ENCODE measurements at regions not wholly inside any gene's neighbourhood (a gene's known extent, or its start where the extent isn't known, plus 50 kb on each side); places are given as distances from the start of the nearest gene placed in this dataset.

GRCh38 chr2:45072064-45072861 is 63.0 kb upstream of the SIX2 start:
- Histone ChIP-seq H3K27ac (ENCODE audit: insufficient read depth in 1 of 2, low read depth in 1 of 2, low read length in 2 of 2, poor library complexity in 1 of 2, severe bottlenecking in 2 of 2) (no peak overlapping the region), H3K36me3 (ENCODE audit: control insufficient read depth in 4 of 4, insufficient read depth in 4 of 4, low read length in 3 of 4) (no peaks in the 10 kb centered on the region), H3K4me1 (ENCODE audit: control extremely low read depth in 1 of 4, control insufficient read depth in 4 of 4, insufficient read depth in 4 of 4, low read length in 3 of 4) (no peaks in the 10 kb centered on the region), H3K9me3 (ENCODE audit: control extremely low read depth in 1 of 5, control insufficient read depth in 4 of 5, insufficient read depth in 2 of 5, low read depth in 1 of 5, low read length in 4 of 5) (no peaks in the 10 kb centered on the region), H3K4me3 (ENCODE audit: control insufficient read depth in 1 of 7, extremely low read depth in 1 of 7, insufficient read depth in 4 of 7, low read depth in 2 of 7, low read length in 6 of 7) (no peak overlapping the region), H3K27me3 (replicated peaks in 2 of 5; ENCODE audit: control insufficient read depth in 4 of 5, insufficient read depth in 5 of 5, low read length in 4 of 5) (no peaks in the 10 kb centered on the region)
- CTCF ChIA-PET: no interaction called here
- 98% methylated on average over 8 of the region's 9 CpGs for WGBS (ENCODE audit: insufficient coverage)
- no peak for DNase-seq
- POLR2A ChIA-PET: no interaction called here

DNA sequence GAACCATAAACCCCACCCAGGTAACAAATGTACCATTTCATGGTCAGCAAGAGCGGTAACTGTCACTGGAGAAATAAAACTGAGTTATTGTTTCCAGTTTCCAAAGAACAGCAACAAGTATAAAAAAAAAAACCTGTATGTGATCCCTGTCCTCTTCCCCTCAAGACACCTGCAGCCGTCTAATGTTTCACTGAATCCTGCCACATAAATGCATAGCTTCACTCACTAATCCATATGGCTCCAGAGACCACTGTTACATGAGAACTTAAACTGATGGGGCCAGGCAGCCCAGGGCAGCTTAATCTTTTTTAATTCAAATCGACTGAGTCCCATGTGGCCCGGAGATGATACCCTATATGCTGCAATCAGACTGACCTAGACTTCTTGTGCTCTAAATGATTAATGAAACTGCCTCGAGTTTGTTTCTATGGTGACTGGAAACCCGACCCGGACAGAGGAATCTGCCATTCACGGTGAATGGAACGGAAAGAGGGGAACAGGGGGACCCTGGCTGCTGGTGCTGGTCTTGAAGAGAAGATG is 60.9 kb upstream of the SIX2 start:
- Histone ChIP-seq H3K4me1 (ENCODE audit: control extremely low read depth in 1 of 4, control insufficient read depth in 4 of 4, insufficient read depth in 4 of 4, low read length in 3 of 4) (no peaks in the 10 kb centered on the region), H3K9me3 (ENCODE audit: control extremely low read depth in 1 of 5, control insufficient read depth in 4 of 5, insufficient read depth in 2 of 5, low read depth in 1 of 5, low read length in 4 of 5) (no peaks in the 10 kb centered on the region), H3K36me3 (ENCODE audit: control insufficient read depth in 4 of 4, insufficient read depth in 4 of 4, low read length in 3 of 4) (no peaks in the 10 kb centered on the region), H3K27ac (ENCODE audit: insufficient read depth in 1 of 2, low read depth in 1 of 2, low read length in 2 of 2, poor library complexity in 1 of 2, severe bottlenecking in 2 of 2) (no peak overlapping the region), H3K27me3 (replicated peaks in 2 of 5; ENCODE audit: control insufficient read depth in 4 of 5, insufficient read depth in 5 of 5, low read length in 4 of 5) (peaks cover 0 to 5% (median 0%) of the 10 kb centered on the region in 5 experiments), H3K4me3 (ENCODE audit: control insufficient read depth in 1 of 7, extremely low read depth in 1 of 7, insufficient read depth in 4 of 7, low read depth in 2 of 7, low read length in 6 of 7) (no peak overlapping the region)
- CTCF ChIA-PET: no interaction called here
- DNase-seq: no peak
- POLR2A ChIA-PET: interaction anchor here (0.6 kb wide), 1 partner anchor 476 kb away, joined by 3 read pairs; no protein-coding TSS in a partner anchor
- 78% methylated on average over 6 of the region's 9 CpGs for WGBS (ENCODE audit: insufficient coverage)

GRCh38 chr2:45069684-45070083 is 60.4 kb upstream of the SIX2 start:
- H3K9me3 ChIP-seq (ENCODE audit: control extremely low read depth in 1 of 5, control insufficient read depth in 4 of 5, insufficient read depth in 2 of 5, low read depth in 1 of 5, low read length in 4 of 5): no peaks in the 10 kb centered on the region
- H3K27me3 ChIP-seq (replicated peaks in 2 of 5; ENCODE audit: control insufficient read depth in 4 of 5, insufficient read depth in 5 of 5, low read length in 4 of 5): peaks cover 0 to 5% (median 0%) of the 10 kb centered on the region in 5 experiments
- DNase-seq: no peak
- ChIA-PET CTCF (no interaction called here), POLR2A (no interaction called here)
- H3K36me3 ChIP-seq (ENCODE audit: control insufficient read depth in 4 of 4, insufficient read depth in 4 of 4, low read length in 3 of 4): no peaks in the 10 kb centered on the region
- H3K4me1 ChIP-seq (ENCODE audit: control extremely low read depth in 1 of 4, control insufficient read depth in 4 of 4, insufficient read depth in 4 of 4, low read length in 3 of 4): no peaks in the 10 kb centered on the region
- H3K27ac ChIP-seq (ENCODE audit: insufficient read depth in 1 of 2, low read depth in 1 of 2, low read length in 2 of 2, poor library complexity in 1 of 2, severe bottlenecking in 2 of 2): no peak overlapping the region
- 93% methylated on average over 4 of the region's 5 CpGs for WGBS (ENCODE audit: insufficient coverage)
- H3K4me3 ChIP-seq (ENCODE audit: control insufficient read depth in 1 of 7, extremely low read depth in 1 of 7, insufficient read depth in 4 of 7, low read depth in 2 of 7, low read length in 6 of 7): no peak overlapping the region

DNA sequence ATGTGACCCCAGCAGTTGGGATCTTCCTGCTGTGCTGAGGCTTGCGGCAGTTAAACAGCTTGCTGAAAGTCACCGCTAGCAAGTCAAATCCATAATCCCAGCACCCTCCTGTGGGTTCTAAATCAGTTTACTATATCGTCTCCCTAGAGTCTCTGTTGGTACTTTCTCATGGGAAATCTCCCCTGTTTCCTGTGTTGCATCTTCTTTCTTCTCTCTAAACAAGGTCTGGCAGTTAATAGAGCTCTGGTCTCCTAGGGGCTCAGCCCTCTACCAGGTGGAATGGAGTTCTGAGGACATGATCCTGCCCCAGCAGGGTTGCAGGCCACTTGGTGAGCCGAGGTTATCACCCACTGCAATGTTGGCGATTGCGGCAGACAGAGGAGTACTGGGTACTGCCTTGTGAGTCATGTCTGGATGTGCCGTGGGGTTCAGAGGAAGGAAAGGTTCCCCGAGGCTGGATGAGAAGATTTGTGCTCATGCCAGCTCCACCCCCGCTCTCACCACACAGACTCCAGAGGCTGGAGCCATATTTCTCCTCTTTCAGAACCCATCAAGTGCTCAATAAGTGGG is 59.4 kb upstream of the SIX2 start:
- Histone ChIP-seq H3K27me3 (replicated peaks in 2 of 5; ENCODE audit: control insufficient read depth in 4 of 5, insufficient read depth in 5 of 5, low read length in 4 of 5) (peaks cover 0 to 5% (median 0%) of the 10 kb centered on the region in 5 experiments), H3K4me1 (ENCODE audit: control extremely low read depth in 1 of 4, control insufficient read depth in 4 of 4, insufficient read depth in 4 of 4, low read length in 3 of 4) (no peaks in the 10 kb centered on the region), H3K27ac (ENCODE audit: insufficient read depth in 1 of 2, low read depth in 1 of 2, low read length in 2 of 2, poor library complexity in 1 of 2, severe bottlenecking in 2 of 2) (no peak overlapping the region), H3K36me3 (ENCODE audit: control insufficient read depth in 4 of 4, insufficient read depth in 4 of 4, low read length in 3 of 4) (no peaks in the 10 kb centered on the region), H3K4me3 (ENCODE audit: control insufficient read depth in 1 of 7, extremely low read depth in 1 of 7, insufficient read depth in 4 of 7, low read depth in 2 of 7, low read length in 6 of 7) (no peak overlapping the region), H3K9me3 (ENCODE audit: control extremely low read depth in 1 of 5, control insufficient read depth in 4 of 5, insufficient read depth in 2 of 5, low read depth in 1 of 5, low read length in 4 of 5) (no peaks in the 10 kb centered on the region)
- 91% methylated on average over 7 of the region's 9 CpGs for WGBS (ENCODE audit: insufficient coverage)
- ChIA-PET POLR2A (no interaction called here), CTCF (no interaction called here)
- no peak for DNase-seq

GRCh38 chr2:45067859-45068570 is 58.8 kb upstream of the SIX2 start:
- Histone ChIP-seq H3K4me3 (ENCODE audit: control insufficient read depth in 1 of 7, extremely low read depth in 1 of 7, insufficient read depth in 4 of 7, low read depth in 2 of 7, low read length in 6 of 7) (no peak overlapping the region), H3K36me3 (ENCODE audit: control insufficient read depth in 4 of 4, insufficient read depth in 4 of 4, low read length in 3 of 4) (no peaks in the 10 kb centered on the region), H3K27me3 (replicated peaks in 2 of 5; ENCODE audit: control insufficient read depth in 4 of 5, insufficient read depth in 5 of 5, low read length in 4 of 5) (peaks cover 0 to 5% (median 0%) of the 10 kb centered on the region in 5 experiments), H3K4me1 (ENCODE audit: control extremely low read depth in 1 of 4, control insufficient read depth in 4 of 4, insufficient read depth in 4 of 4, low read length in 3 of 4) (no peaks in the 10 kb centered on the region), H3K27ac (ENCODE audit: insufficient read depth in 1 of 2, low read depth in 1 of 2, low read length in 2 of 2, poor library complexity in 1 of 2, severe bottlenecking in 2 of 2) (no peak overlapping the region), H3K9me3 (ENCODE audit: control extremely low read depth in 1 of 5, control insufficient read depth in 4 of 5, insufficient read depth in 2 of 5, low read depth in 1 of 5, low read length in 4 of 5) (no peaks in the 10 kb centered on the region)
- ChIA-PET POLR2A (no interaction called here), CTCF (no interaction called here)
- 96% methylated on average over 6 of the region's 6 CpGs for WGBS (ENCODE audit: insufficient coverage)
- DNase-seq: no peak
